ENCODE measurements at regions not wholly inside any gene's neighbourhood (a gene's known extent, or its start where the extent isn't known, plus 50 kb on each side); places are given as distances from the start of the nearest gene placed in this dataset.

DNA sequence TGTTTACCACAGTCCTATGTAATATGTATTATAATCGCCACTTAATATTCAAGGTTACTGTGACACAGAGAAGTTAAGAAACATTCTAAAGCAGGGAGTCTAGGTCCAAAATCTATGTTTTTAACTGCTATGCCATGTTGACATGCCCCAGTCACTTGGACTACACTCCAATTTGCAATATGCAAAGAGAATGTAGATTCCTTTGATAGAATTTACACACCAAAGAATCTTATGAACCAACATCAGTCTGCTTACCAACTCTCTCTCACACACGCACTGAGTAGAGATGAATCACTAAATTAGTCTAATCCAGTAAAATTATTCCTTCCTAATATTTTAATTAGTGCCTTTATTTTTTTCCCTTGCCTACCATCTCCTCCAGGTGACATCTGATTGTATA, 266.2 kb downstream of the OLFM3 start:
- no peak for DNase-seq

GRCh38 chr1:101732261-101732660, 264.5 kb downstream of the OLFM3 start:
- no peak for DNase-seq

GRCh38 chr1:101733340-101733739, 263.4 kb downstream of the OLFM3 start:
- peak; percentile 6 for DNase-seq

DNA sequence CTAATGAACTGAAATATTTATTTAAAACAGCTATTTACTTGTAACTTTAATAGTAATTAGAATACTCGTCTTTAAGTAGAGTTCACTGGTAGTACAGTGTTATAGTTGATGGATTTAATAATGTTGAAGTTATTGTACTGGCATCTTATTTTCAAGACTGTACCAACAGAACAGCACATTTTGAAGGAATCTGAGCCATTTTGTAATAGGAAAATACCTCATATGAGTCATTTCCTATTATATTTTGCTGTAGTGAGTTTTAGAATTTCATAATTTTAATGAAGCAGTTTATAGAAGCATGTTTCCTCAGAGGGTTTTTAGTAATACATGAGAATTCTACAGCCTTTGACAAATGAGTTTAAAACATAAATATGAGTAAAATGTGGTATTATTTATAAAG, 258.3 kb downstream of the OLFM3 start:
- no peak for DNase-seq

- no peak for DNase-seq
These were observed 257.6 kb downstream of the OLFM3 start for GRCh38 chr1:101739146-101739545.

- no peak for DNase-seq
These were observed 256.8 kb downstream of the OLFM3 start for GRCh38 chr1:101739826-101740330.

- no peak for DNase-seq
These were observed 254.8 kb downstream of the OLFM3 start for GRCh38 chr1:101741910-101742309.

DNA sequence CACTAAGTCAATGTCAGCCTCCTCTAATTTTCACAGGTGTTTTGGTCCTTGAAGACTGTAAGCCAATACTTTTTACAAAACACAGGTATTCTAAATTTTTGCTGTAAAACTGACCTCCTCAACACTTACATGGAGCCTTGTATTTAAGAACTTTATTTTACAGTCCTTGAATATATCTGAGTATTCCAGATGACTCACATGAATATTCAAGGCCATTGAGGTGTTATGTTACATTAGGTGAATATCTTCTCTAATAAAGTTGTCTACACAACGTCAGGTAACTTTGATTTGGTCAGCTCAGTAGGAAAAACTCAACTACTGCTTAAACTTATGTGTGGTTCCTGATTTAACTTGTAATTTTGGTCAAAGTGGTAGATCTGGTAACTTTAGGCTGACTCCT, 254.2 kb downstream of the OLFM3 start:
- no peak for DNase-seq

DNA sequence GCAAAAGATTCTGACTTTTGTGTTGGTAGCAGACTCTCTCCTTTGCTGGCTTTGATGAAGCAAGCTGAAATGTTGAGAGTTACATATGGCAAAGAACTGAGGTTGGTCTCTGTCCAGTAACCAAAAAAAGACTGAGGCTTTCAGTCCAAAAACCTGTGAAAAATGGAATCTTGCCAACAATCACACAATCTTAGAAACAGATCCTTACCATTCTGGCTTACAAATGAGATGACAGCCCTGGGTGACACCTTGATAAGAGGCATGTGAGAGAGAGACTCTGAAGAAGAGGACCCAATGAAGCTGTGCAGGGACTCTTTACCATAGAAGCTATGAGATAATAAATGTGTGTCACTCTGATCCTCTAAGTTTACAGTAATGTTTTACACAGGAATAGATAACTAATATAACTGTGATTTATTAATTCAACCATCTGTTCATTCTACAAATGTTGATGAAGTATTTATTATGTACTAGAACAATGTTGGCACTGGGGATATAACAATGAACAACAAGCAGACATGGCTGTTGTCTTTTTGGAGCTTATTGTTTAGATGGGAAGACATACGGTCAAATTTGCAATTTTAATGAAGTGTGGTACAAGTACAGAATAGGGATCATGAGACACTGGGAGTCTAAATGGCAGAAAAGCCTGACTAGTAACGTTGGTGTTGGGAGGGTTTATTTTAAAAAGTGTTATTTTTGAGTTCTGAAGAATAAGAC, 251.0 kb downstream of the OLFM3 start:
- no peak for DNase-seq

- no peak for DNase-seq
These were observed 248.6 kb downstream of the OLFM3 start for GRCh38 chr1:101748077-101748476.

Data from NCI-H69 (cell line).